ENCODE measurements at regions not wholly inside any gene's neighbourhood (a gene's known extent, or its start where the extent isn't known, plus 50 kb on each side); places are given as distances from the start of the nearest gene placed in this dataset.

- intact Hi-C loops (cut with DNase I; ENCODE audit: low total_unique reads) = no loop called here
- peaks cover 0 to 4% (median 0%) of the 10 kb centered on the region in 8 donors for H3K9me3 ChIP-seq
- no peak for DNase-seq
- no peak overlapping the region for H3K27ac ChIP-seq
- TF ChIP-seq POLR2AphosphoS5 (IDR thresholded peaks at IDR 0.05) (no peak), CTCF (IDR thresholded peaks at IDR 0.05 in 8 of 11, conservative IDR thresholded peaks at IDR 0.05 in 3 of 11) (no peak), POLR2A (IDR thresholded peaks at IDR 0.05) (no peak)
- H3K4me1 ChIP-seq = no peaks in the 10 kb centered on the region
- no peak overlapping the region for H3K4me3 ChIP-seq
- H3K36me3 ChIP-seq = no peaks in the 10 kb centered on the region
- no peaks in the 10 kb centered on the region for H3K27me3 ChIP-seq (replicated peaks in 1 of 7)
- WGBS, 5 donors = 76 to 83% (median 81%) methylated on average over 2 of the region's 2 CpGs
These were observed 465.6 kb downstream of the HDGFL1 start for GRCh38 chr6:23034926-23035325.

- Histone ChIP-seq H3K27me3 (replicated peaks in 1 of 7) (no peaks in the 10 kb centered on the region), H3K27ac (no peak overlapping the region), H3K9me3 (peaks cover 0 to 4% (median 0%) of the 10 kb centered on the region in 8 donors), H3K4me3 (no peak overlapping the region), H3K4me1 (no peaks in the 10 kb centered on the region), H3K36me3 (no peaks in the 10 kb centered on the region)
- TF ChIP-seq POLR2AphosphoS5 (IDR thresholded peaks at IDR 0.05) = no peak
- DNase-seq = no peak
- 70 to 88% (median 86%) methylated on average over 4 of the region's 4 CpGs for WGBS, 5 donors
- intact Hi-C loops (cut with DNase I; ENCODE audit: low total_unique reads) = no loop called here
These were observed 467.1 kb downstream of the HDGFL1 start for GRCh38 chr6:23036406-23036983.

- no peaks in the 10 kb centered on the region for H3K27me3 ChIP-seq (replicated peaks in 1 of 7)
- H3K4me3 ChIP-seq = no peak overlapping the region
- peaks cover 0 to 3% (median 0%) of the 10 kb centered on the region in 8 donors for H3K9me3 ChIP-seq
- WGBS, 5 donors = 70 to 78% (median 72%) methylated on average over 1 of the region's 1 CpG
- no peak for TF ChIP-seq POLR2AphosphoS5 (IDR thresholded peaks at IDR 0.05)
- no peak for TF ChIP-seq POLR2A (IDR thresholded peaks at IDR 0.05)
- TF ChIP-seq CTCF (IDR thresholded peaks at IDR 0.05 in 8 of 11, conservative IDR thresholded peaks at IDR 0.05 in 3 of 11) = no peak
- intact Hi-C loops (cut with DNase I; ENCODE audit: low total_unique reads) = no loop called here
- H3K4me1 ChIP-seq = no peaks in the 10 kb centered on the region
- H3K27ac ChIP-seq = no peak overlapping the region
- no peaks in the 10 kb centered on the region for H3K36me3 ChIP-seq
- no peak for DNase-seq
These were observed 471.5 kb downstream of the HDGFL1 start for GRCh38 chr6:23040899-23041298.

- H3K27ac ChIP-seq = no peak overlapping the region
- intact Hi-C loops (cut with DNase I; ENCODE audit: low total_unique reads) = no loop called here
These were observed 475.9 kb downstream of the HDGFL1 start for GRCh38 chr6:23045280-23045679.

More at GRCh38 chr6:23045280-23045679, 475.9 kb downstream of the HDGFL1 start:
- Histone ChIP-seq H3K27me3 (replicated peaks in 1 of 7) (no peaks in the 10 kb centered on the region), H3K4me3 (no peak overlapping the region), H3K36me3 (no peaks in the 10 kb centered on the region), H3K9me3 (peaks cover 0 to 14% (median 0%) of the 10 kb centered on the region in 8 donors), H3K4me1 (no peaks in the 10 kb centered on the region)
- no peak for TF ChIP-seq POLR2A (IDR thresholded peaks at IDR 0.05)
- no peak for TF ChIP-seq CTCF (IDR thresholded peaks at IDR 0.05 in 8 of 11, conservative IDR thresholded peaks at IDR 0.05 in 3 of 11)
- no peak for TF ChIP-seq POLR2AphosphoS5 (IDR thresholded peaks at IDR 0.05)
- no peak for DNase-seq
